Skin epidermis (tissue), 12 donors: ENCODE measurements at regions not wholly inside any gene's neighbourhood (a gene's known extent, or its start where the extent isn't known, plus 50 kb on each side); places are given as distances from the start of the nearest gene placed in this dataset.

ENCODE experiments used
- H3K27ac ChIP-seq, 21 experiments: fragments of 200-600 bp; sonication (generic) in 11 of 21; one replicate each; pipeline ENCODE4 v1.5.0; 2020; ENCODE audit warnings: mild to moderate bottlenecking in 3 of 21, inconsistent platforms in 2 of 21, moderate library complexity in 2 of 21
- H3K4me3 ChIP-seq, 7 experiments: fragments of 200-600 bp; sonication (generic) in 2 of 7; one replicate each; pipeline ENCODE4 v1.5.0; 2020; ENCODE audit warnings: inconsistent platforms in 2 of 7, mild to moderate bottlenecking in 2 of 7, moderate library complexity in 1 of 7

DNA sequence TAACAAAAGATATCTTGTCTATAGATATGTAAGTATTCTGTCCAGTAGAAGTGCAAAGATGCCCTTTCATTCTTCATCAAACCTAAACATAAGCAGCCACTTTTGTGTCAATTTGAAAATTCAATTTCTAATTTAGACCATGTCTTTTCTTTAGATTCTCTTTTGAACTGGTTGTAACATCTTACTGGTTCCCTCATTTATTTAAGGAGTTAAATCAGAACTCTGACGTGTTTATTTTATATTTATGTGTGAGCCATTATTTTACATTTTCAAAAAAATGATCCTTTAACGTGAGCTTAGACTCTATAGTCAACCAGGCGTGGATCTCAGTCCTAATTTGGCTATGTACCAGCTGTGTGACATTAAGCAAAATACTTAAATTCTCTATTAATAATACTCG, 74.0 kb upstream of the PHYHIPL start:
- H3K27ac ChIP-seq: no peak overlapping the region
- no peak overlapping the region for H3K4me3 ChIP-seq

DNA sequence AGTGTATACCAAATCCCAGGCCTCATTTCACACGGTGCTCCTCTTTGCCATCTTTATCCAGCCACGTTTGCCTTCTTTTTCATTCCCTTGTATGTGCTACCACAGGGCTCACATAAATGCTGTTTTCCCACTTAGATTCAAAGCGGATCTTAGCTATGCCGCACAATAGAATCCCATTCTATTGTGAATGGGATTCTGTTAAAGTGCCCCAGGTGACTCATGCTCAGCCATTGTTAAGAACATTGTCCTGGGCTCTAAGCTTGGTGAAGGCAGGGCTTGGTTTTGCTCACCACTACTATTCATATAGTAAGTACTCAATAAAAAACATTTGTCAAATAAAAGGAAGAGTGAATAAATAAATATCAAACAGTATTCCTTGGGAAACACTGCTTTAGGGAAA, 72.3 kb upstream of the PHYHIPL start:
- no peak overlapping the region for H3K27ac ChIP-seq
- H3K4me3 ChIP-seq: no peak overlapping the region

DNA sequence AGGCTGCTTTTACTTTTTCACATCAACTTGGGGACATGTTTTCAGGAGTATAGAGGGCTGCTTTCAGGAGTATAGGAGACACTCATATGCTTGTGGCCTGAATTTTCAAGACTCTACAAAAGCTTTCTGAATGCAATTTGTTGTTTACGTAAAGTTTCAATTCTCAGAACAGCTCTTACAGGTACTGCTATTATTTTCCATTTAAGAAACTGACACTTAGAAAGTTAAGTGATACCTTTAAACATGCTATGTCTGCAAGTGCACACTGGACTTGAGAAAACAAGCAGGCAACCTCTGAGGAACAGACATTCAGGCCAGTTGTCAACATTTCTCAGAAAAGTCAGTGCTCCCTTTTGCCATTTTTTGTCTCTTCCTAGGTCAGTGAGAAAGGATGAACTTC, 70.0 kb upstream of the PHYHIPL start:
- Histone ChIP-seq H3K27ac (no peak overlapping the region), H3K4me3 (no peak overlapping the region)

DNA sequence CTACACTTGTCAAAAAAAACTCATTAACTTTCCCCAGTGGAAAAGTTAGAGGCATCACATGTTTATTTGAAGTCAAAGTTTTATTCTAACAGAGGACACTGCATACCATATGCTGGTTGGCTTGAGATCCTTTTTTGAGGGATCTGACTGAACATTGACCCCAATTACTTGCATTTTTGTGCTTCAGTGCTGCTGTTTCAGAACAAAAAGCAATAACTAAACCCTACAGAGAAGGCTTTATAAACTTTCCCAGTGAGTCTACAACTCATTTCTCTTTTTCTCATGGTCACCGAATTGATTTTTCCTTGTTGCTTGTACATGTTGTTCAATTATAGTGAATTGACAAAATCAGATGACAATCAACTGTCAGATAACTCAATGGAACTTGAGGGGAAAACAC, 69.3 kb upstream of the PHYHIPL start:
- Histone ChIP-seq H3K27ac (no peak overlapping the region), H3K4me3 (no peak overlapping the region)

DNA sequence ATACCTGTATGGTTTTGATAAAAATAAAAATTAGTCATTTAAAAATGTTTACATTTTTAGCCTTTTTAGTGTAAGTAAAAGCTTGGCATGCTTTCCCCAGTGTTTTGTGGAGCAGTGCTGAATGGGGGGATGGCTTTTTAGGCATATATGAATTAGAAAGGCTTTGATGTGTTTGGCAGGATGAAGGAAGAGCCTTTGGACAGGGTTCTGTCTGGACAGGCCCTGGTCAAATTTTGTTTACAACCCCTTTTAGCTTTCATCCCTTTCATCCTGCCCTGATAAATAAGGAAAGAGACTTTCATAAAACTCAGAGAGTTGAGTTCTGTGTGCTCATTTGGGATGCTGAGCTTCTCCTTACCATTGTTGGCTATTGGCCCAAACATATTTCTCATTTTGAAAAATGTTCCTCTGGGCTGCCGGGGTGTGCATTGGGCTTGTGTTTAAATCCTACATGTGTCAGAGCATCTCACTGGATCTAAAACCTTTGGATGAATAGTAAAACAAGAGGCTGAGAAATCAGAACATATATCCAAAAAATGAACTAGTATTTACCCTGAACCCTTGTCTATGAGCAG, 68.1 kb upstream of the PHYHIPL start:
- no peak overlapping the region for H3K4me3 ChIP-seq

DNA sequence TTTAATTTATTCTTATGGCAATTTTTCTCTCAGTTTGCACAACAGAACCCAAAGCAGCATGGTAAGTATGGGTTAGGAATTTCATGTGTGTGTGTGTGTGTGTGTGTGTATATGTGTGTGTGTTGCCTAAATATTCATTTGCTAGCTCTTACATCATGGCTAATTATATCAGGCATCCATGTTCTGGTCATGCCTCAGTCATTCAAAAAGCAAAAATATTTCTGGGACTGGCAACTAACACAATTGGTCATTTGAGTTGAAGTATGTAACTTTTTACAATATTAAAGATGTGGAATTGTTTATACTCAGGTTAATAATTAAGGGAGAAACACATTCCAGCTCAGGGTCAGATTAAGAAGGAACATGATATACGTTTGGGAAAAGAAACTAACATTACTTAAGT, 67.6 kb upstream of the PHYHIPL start:
- Histone ChIP-seq H3K27ac (no peak overlapping the region), H3K4me3 (no peak overlapping the region)

More for the DNA sequence above, 68.1 kb upstream of the PHYHIPL start:
- no peak overlapping the region for H3K27ac ChIP-seq

DNA sequence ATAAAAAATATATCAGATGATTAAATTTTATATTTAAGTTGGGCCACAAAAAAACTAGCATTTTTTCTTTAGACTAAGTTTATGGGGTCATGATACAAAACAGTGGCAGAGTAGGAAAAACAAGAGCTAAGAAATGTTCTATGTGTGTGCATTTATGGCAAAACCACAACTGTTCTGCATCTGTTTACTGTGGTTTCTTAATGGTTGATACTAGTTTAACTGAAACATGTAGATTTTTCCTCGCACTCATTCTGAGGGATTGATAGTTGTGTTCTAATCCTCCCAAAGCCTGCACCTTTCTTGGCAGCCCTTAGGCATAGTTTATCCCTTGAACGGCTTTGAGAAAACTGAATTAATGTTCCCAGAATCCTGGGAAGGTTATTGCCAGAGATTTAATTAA, 66.6 kb upstream of the PHYHIPL start:
- Histone ChIP-seq H3K27ac (no peak overlapping the region), H3K4me3 (no peak overlapping the region)

DNA sequence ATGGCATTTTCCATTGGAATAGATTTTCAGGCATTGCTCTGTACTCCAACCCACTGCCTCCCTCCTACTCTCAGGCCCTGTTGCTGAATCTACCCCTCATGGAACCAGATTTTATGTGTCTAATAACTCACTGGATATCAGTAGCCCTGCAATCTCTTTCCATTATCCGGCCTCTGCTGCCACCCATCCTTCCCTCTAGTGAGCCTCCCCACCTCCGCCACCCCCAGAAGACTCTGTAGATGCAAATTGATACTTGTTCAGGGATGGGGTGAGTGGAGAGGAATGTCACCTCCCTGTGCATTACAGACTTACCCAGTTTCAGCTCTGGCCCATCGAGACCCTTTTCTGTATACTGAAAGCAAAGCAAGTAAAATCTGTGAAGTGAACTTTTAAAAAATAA, 52.3 kb upstream of the PHYHIPL start:
- Histone ChIP-seq H3K27ac (no peak overlapping the region), H3K4me3 (no peak overlapping the region)

DNA sequence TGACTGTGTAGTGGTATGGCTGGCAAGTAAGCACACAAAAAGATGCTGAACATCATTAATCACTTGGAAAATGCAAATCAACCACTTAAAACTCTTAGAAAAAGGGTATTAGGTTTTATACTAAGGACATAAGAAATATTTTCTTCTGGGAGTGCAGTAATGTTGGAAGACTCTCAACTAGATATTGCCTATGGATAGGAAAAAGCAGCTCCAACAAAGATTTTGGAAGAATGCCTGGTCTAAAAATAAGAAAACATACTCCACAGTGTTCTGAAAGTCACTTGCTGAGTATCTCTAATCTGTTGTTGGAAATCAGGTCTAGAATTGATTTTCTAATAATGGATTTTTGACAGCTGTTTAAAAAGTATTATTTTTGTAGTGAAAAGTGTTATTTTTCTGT, 50.8 kb upstream of the PHYHIPL start:
- Histone ChIP-seq H3K27ac (no peak overlapping the region), H3K4me3 (no peak overlapping the region)

DNA sequence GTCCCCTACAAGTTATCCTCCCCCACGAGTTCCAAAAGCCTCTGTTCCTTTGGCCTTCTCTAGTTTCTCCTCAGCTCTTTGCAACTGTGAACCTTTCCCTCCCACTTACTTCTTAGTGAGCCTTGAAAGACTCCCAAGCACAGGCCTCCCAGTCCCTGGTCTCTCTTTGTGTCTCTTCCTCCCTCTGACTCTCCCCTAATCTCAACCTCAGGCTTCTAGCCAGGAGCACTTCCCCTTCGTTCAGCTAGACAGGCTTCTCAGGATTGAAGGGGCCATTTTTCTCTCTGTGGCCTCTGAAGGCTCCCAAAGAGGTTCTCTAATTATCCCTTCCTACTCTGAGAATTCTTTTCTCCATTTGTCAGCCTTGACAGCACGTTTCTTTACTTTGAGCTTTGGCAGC, 50.2 kb upstream of the PHYHIPL start:
- no peak overlapping the region for H3K4me3 ChIP-seq
- no peak overlapping the region for H3K27ac ChIP-seq
